Gastrocnemius medialis (tissue), 4 donors: ENCODE measurements at regions not wholly inside any gene's neighbourhood (a gene's known extent, or its start where the extent isn't known, plus 50 kb on each side); places are given as distances from the start of the nearest gene placed in this dataset.

Source experiments
- CTCF ChIP-seq, 5 experiments: fragments of 450-650 bp in 3 of 5; fragments of 200-600 bp in 2 of 5; sonication (generic) in 2 of 5; IDR thresholded peaks in 4 of 5; conservative IDR thresholded peaks in 1 of 5; 1 replicate in 4 of 5; 2 replicates in 1 of 5; pipeline ENCODE4 v1.5.1; 2016 to 2019; ENCODE audit warnings: antibody characterized with exemption in 5 of 5, mild to moderate bottlenecking in 3 of 5, moderate library complexity in 3 of 5
- POLR2A ChIP-seq, 2 donors: fragments of 450-650 bp; IDR thresholded peaks; one replicate each; pipeline ENCODE4 v1.6.1; 2017; ENCODE audit warnings: antibody characterized with exemption in 2 of 2, mild to moderate bottlenecking in 2 of 2, moderate library complexity in 2 of 2

- no peak for TF ChIP-seq POLR2A (IDR thresholded peaks at IDR 0.05)
- no peak for TF ChIP-seq CTCF (IDR thresholded peaks at IDR 0.05 in 4 of 5, conservative IDR thresholded peaks at IDR 0.05 in 1 of 5)
These were observed 78.8 kb upstream of the UBE2E1 start for GRCh38 chr3:23726811-23727548.
